ENCODE measurements at regions not wholly inside any gene's neighbourhood (a gene's known extent, or its start where the extent isn't known, plus 50 kb on each side); places are given as distances from the start of the nearest gene placed in this dataset.

DNA sequence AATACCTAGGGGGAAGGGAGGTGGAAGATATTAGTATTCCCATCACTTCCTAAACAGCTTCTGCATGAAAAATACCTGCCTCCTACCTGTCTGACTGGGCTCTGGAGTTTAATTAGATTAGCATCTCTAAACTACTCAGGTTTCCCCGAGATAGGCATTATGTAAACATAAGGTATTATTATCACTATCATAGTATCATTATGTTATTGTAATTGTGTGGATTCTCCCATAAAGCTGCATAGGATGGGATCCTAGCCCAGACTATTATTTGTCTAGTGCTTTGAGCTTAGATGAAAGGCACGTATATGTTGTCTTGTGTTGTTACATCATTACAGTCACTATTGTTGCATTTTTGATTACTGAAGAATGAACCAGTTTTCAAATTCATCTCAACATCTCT lies 115.2 kb upstream of the SOX21 start:
- TF ChIP-seq POLR2A (IDR thresholded peaks at IDR 0.05): no peak
- TF ChIP-seq CTCF (IDR thresholded peaks at IDR 0.05): no peak
- no peak for TF ChIP-seq POLR2AphosphoS5 (IDR thresholded peaks at IDR 0.05)

Measured in suprapubic skin (tissue), 4 donors.